IMR-90 (cell line): ENCODE measurements at regions not wholly inside any gene's neighbourhood (a gene's known extent, or its start where the extent isn't known, plus 50 kb on each side); places are given as distances from the start of the nearest gene placed in this dataset.

Experiments
- CEBPB ChIP-seq: IDR thresholded peaks from 2 replicates; pipeline ENCODE4 v1.6.1; 2012; ENCODE audit warnings: low read depth, low read length, improper control_type of control experiment
- CTCF ChIP-seq: conservative IDR thresholded peaks from 2 replicates; pipeline ENCODE4 v1.5.1; 2012; ENCODE audit warnings: mild to moderate bottlenecking, low read depth, low read length, improper control_type of control experiment
- FOS ChIP-seq: fragments of 150-350 bp; IDR thresholded peaks from 2 replicates; pipeline ENCODE4 v1.6.1; 2016; ENCODE audit warnings: low read depth, low read length
- MXI1 ChIP-seq: IDR thresholded peaks from 2 replicates; pipeline ENCODE4 v1.6.1; 2012; ENCODE audit warnings: low read depth, mild to moderate bottlenecking, low read length, moderate library complexity, borderline replicate concordance
- RAD21 ChIP-seq: IDR thresholded peaks from 2 replicates; pipeline ENCODE4 v1.6.1; 2012; ENCODE audit warnings: low read length, improper control_type of control experiment

GRCh38 chr1:29655945-29656850 is 419.9 kb downstream of the PTPRU start:
- TF ChIP-seq FOS (no peak), CTCF (peak; percentile 39), RAD21 (peak; percentile 45; the same call in 1 of the 2 replicates), MXI1 (no peak), CEBPB (no peak)
